Memory B cell (primary cell): ENCODE measurements at regions not wholly inside any gene's neighbourhood (a gene's known extent, or its start where the extent isn't known, plus 50 kb on each side); places are given as distances from the start of the nearest gene placed in this dataset.

ENCODE experiments used
- ATAC-seq: fragments of 150-1000 bp; cut with Tn5 transposase; 2 replicates; pipeline ENCODE4 v1.10.0; 2021; ENCODE audit warnings: low read depth, mild to moderate bottlenecking, moderate library complexity
- DNase-seq, 2 donors: peaks; one replicate each; pipeline ENCODE4 v3.0.0; 2022; ENCODE audit warnings: low spot score in 2 of 2
- H3K27ac Mint-ChIP-seq: one replicate; pipeline ENCODE4 v1.8.0; 2022; ENCODE audit warnings: mild to moderate bottlenecking, moderate library complexity, mixed read lengths
- H3K27me3 Mint-ChIP-seq: one replicate; pipeline ENCODE4 v1.8.0; 2022; ENCODE audit warnings: mixed read lengths
- H3K36me3 Mint-ChIP-seq: one replicate; pipeline ENCODE4 v1.8.0; 2022; ENCODE audit warnings: mild to moderate bottlenecking, mixed read lengths
- H3K4me1 Mint-ChIP-seq: one replicate; pipeline ENCODE4 v1.8.0; 2022; ENCODE audit warnings: mixed read lengths
- H3K4me3 Mint-ChIP-seq: one replicate; pipeline ENCODE4 v1.8.0; 2022; ENCODE audit warnings: mild to moderate bottlenecking, moderate library complexity, mixed read lengths
- H3K9me3 Mint-ChIP-seq: one replicate; pipeline ENCODE4 v1.8.0; 2022; ENCODE audit warnings: mixed read lengths

DNA sequence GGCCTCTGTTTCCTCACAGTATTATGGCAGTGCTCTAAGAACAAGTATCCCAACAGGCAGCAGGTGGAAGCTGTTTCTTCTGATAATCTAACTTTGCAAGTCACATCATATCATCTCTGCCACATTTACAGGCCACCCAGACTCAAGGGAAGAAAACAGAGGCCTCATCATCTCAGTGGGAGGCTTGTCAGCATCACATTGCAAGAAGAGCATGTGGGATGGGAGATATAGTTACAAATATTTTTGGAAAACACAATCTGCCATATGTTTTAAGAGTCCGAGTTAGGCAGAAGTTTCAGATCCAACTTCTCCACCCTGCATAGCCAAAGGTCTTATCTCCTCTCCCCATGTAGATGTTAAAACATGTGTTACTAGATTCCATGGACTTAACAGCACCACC is 130.4 kb upstream of the PDE1C start:
- DNase-seq (no peak), ATAC-seq (no peak)
- H3K9me3 Mint-ChIP-seq, result peaks cover 2% of the 10 kb centered on the region
- peaks cover 2% of the 10 kb centered on the region for H3K36me3 Mint-ChIP-seq
- no peaks in the 10 kb centered on the region for H3K4me1 Mint-ChIP-seq
- H3K4me3 Mint-ChIP-seq, result no peak overlapping the region
- no peaks in the 10 kb centered on the region for H3K27me3 Mint-ChIP-seq
- H3K27ac Mint-ChIP-seq, result no peak overlapping the region

DNA sequence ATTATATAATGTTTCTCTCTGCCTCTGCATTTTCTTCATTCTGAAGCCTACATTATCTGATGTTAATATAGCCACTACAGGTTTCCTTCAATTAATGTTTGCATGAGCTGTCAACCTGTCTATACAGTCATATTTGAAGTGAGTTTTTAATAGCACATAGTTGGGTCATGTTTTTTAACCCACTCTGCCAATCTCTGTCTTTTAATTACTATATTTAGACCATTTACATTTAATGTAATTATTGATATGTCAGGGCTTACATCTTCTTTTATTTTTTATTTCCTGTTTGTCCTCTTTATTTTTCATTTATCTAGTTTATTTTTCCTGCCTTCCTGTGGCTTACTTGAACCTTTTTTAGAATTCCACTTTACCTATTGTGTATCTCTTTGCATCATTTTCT is 124.3 kb upstream of the PDE1C start:
- Mint-ChIP-seq H3K4me3 (no peak overlapping the region), H3K36me3 (peaks cover 2% of the 10 kb centered on the region), H3K9me3 (peaks cover 8% of the 10 kb centered on the region), H3K4me1 (no peaks in the 10 kb centered on the region), H3K27ac (no peak overlapping the region), H3K27me3 (no peaks in the 10 kb centered on the region)
- ATAC-seq (no peak), DNase-seq (no peak)

DNA sequence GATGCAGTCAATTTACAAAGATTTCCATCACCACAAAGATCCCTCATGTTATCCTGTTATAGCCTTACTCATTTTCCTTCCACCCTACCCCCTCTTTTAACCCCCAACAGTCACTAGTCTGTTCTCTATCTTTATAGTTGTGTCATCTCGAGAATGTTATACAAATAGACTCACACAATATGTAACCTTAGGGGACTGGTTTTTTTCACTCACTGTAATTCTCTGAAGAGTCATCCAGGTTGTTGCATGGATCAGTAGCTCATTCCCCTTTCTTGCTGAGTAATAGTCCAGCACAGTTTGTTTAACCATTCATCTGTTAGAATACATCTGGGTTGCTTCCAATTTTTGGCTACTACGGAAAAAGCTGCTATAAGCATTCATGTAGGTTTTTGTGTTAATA is 121.1 kb upstream of the PDE1C start:
- Mint-ChIP-seq H3K27ac (no peak overlapping the region), H3K4me1 (no peaks in the 10 kb centered on the region), H3K36me3 (peaks cover 2% of the 10 kb centered on the region), H3K4me3 (no peak overlapping the region), H3K27me3 (no peaks in the 10 kb centered on the region), H3K9me3 (peaks cover 8% of the 10 kb centered on the region)
- DNase-seq (no peak), ATAC-seq (no peak)

DNA sequence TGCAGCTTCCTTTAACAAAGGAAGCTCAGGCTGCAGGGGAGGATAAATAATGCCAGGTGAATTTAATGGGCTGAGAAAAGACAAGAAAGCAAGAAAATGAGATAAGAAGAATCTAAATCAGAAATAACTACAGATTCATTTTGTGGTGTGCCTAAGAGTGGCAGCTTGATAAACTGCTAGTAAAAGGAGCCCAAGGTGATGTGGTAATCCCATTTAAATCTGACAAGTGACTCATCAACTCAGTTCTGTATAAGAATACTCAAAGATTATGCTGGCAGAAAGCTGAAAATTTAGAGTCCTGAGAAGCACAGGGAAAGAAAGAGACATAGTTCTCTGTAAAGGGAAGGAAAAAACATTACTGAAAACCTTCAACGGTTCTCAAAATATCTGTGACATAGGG is 109.4 kb upstream of the PDE1C start:
- H3K27ac Mint-ChIP-seq, result no peak overlapping the region
- DNase-seq (no peak), ATAC-seq (no peak)
- H3K36me3 Mint-ChIP-seq, result no peaks in the 10 kb centered on the region
- H3K27me3 Mint-ChIP-seq, result peaks cover 2% of the 10 kb centered on the region
- H3K9me3 Mint-ChIP-seq, result no peaks in the 10 kb centered on the region
- no peak overlapping the region for H3K4me3 Mint-ChIP-seq
- no peaks in the 10 kb centered on the region for H3K4me1 Mint-ChIP-seq

DNA sequence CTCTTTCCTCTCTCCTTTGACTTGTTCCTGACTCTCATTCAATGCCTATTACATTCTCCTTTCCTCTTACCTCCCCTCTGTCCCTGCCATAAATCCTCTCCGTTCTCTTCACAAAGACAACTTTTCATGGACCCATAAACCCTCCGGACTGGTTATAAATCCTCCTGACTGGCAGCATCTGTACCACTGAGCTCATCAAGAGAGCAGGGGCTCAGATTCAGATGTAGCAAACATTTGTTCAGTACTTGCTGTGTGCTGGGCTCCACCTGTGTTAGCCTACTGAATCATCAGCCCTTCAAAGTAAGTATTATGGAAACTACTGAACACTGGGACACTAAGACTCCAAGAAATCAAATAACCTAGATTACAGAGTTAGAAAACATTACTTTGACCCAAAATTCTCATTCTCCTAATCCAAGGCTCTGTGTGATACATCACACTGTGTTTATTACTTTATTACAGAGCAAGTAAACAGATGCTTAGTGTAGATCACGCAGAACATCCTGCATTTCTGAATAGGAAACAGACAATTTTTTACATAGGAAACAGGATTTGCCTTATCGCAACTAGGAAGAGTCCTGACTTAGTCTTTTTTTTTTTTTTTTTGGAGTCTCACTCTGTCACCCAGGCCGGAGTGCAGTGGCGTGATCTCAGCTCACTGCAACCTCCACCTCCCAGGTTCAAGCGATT is 108.6 kb upstream of the PDE1C start:
- DNase-seq, result no peak
- ATAC-seq, result no peak
- Mint-ChIP-seq H3K4me1 (no peaks in the 10 kb centered on the region), H3K36me3 (no peaks in the 10 kb centered on the region), H3K9me3 (no peaks in the 10 kb centered on the region), H3K4me3 (no peak overlapping the region), H3K27me3 (peaks cover 2% of the 10 kb centered on the region), H3K27ac (no peak overlapping the region)

DNA sequence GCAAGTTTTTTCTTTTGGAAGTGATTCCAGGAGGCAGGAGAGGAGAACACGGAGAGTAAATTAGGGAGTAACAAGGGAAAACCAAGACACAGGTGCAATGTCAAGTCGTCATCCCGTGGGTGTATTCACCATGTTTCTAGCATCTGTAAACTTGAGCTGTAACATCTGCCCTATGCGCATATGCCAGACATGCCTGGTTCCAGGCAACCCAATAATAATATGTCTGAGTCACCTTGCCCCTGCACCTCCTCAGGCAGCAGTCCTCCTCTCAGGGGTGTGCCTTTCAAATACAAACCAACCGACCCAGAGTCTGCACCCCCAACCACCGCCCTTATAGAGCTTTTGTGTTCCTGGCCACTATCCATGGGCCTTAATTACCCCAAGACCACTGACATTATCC is 107.0 kb upstream of the PDE1C start:
- H3K4me3 Mint-ChIP-seq, result no peak overlapping the region
- no peaks in the 10 kb centered on the region for H3K9me3 Mint-ChIP-seq
- H3K4me1 Mint-ChIP-seq, result no peaks in the 10 kb centered on the region
- H3K27me3 Mint-ChIP-seq, result peaks cover 2% of the 10 kb centered on the region
- H3K36me3 Mint-ChIP-seq, result no peaks in the 10 kb centered on the region
- no peak for ATAC-seq
- no peak overlapping the region for H3K27ac Mint-ChIP-seq
- DNase-seq, result no peak

DNA sequence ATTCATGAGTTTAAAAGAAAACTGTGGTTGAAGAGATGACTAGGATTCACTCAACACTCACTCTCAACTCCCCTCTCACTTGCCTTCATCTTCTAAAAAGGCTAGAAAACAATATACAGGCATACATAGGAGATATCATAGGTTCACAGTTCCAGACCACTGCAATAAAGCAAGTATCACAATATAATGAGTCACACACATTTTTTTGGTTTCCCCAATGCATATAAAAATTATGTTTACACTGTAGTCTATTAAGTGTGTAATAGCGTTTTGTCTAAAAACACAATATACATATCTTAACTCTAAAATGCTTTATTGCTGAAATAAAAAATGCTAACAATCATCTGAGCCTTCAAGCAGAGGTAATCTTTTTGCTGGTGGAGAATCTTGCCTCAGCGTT is 104.9 kb upstream of the PDE1C start:
- H3K27ac Mint-ChIP-seq, result no peak overlapping the region
- no peaks in the 10 kb centered on the region for H3K9me3 Mint-ChIP-seq

DNA sequence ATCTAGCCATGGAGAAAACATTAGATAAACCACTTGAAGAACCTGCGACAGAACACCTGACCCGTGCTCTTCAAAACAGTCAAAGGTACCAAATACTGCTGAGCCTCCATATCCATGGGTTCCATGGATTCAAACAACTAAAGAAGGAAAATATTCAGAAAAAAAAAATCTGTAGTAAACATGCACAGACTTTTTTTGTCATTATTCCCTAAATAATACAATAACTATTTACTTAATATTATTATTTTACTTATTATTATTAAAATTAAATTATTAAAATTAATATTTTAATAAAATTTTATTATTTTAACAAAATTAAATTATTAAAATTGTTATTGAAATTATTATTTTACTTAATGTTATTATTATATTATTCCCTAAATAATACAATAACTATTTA is 101.0 kb upstream of the PDE1C start:
- no peak overlapping the region for H3K27ac Mint-ChIP-seq

More for the DNA sequence above, 104.9 kb upstream of the PDE1C start:
- ATAC-seq (no peak), DNase-seq (no peak)
- no peaks in the 10 kb centered on the region for H3K36me3 Mint-ChIP-seq
- no peak overlapping the region for H3K4me3 Mint-ChIP-seq
- H3K27me3 Mint-ChIP-seq, result peaks cover 2% of the 10 kb centered on the region
- H3K4me1 Mint-ChIP-seq, result no peaks in the 10 kb centered on the region

DNA sequence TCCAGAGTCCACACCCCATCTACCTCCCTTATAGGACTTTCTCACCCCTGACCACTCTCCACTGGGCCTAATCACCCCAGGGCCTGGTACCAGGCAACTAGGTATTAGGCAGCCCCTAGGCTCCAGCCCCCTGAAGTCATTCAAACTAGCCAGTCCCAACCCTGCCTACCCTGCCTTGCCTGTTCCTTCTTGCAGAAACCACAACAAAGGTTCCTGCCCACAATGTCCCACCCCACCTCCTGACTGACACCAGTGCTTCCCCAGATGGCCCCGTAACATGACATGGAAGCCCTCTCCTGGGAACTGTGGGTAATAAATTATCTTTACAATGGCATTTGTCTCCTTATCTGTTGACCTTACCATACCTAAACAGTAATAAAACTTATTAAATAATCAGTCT is 100.6 kb upstream of the PDE1C start:
- Mint-ChIP-seq H3K36me3 (no peaks in the 10 kb centered on the region), H3K27me3 (peaks cover 1% of the 10 kb centered on the region), H3K27ac (no peak overlapping the region), H3K4me3 (no peak overlapping the region), H3K4me1 (no peaks in the 10 kb centered on the region), H3K9me3 (no peaks in the 10 kb centered on the region)
- DNase-seq (no peak), ATAC-seq (no peak)

More for the DNA sequence above, 101.0 kb upstream of the PDE1C start:
- ATAC-seq (no peak), DNase-seq (no peak)
- Mint-ChIP-seq H3K4me1 (no peaks in the 10 kb centered on the region), H3K4me3 (no peak overlapping the region), H3K36me3 (no peaks in the 10 kb centered on the region), H3K27me3 (peaks cover 1% of the 10 kb centered on the region), H3K9me3 (no peaks in the 10 kb centered on the region)

DNA sequence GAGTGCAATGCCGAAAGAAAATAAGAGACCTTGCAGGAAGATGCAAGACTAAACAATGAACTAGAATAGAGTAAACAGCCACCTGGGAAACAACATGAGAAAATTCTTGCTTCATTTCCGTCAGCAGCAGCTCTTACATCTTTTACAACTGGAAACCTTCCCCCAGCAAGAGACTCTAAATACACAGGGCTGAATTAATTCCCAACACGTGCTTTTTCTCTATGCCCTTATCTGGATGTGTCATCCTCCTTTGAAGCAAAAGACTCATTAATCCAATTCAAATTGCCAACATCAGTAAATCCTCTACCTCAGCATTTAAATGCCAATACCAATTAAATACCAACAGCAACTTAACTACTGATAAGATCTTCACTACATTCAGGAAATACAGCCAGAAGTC is 99.0 kb upstream of the PDE1C start:
- H3K27me3 Mint-ChIP-seq, result peaks cover 1% of the 10 kb centered on the region
- no peaks in the 10 kb centered on the region for H3K4me1 Mint-ChIP-seq
- H3K36me3 Mint-ChIP-seq, result no peaks in the 10 kb centered on the region
- H3K27ac Mint-ChIP-seq, result no peak overlapping the region
- ATAC-seq (no peak), DNase-seq (no peak)
- H3K9me3 Mint-ChIP-seq, result peaks cover 1% of the 10 kb centered on the region
- H3K4me3 Mint-ChIP-seq, result no peak overlapping the region

DNA sequence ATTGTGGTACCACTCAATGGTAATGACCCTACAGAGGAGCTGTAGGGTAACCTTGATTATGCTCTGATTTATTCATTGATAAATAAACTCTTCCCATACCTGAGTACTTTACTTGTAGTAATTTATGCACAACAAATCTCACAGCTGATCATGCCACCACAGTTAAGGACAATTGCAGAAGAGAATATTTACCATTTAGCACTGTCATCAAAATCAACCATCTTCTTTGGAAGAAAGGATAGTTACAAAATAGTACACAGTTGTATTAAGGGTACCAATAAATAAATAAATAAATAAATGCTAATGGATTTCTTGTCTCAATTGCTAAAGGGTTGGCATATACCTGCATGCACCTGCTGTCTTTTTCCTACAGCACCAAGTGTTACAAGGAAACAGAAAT is 97.6 kb upstream of the PDE1C start:
- Mint-ChIP-seq H3K36me3 (no peaks in the 10 kb centered on the region), H3K27me3 (peaks cover 1% of the 10 kb centered on the region), H3K4me3 (no peak overlapping the region), H3K9me3 (peaks cover 1% of the 10 kb centered on the region), H3K27ac (no peak overlapping the region), H3K4me1 (no peaks in the 10 kb centered on the region)
- ATAC-seq (no peak), DNase-seq (no peak)

DNA sequence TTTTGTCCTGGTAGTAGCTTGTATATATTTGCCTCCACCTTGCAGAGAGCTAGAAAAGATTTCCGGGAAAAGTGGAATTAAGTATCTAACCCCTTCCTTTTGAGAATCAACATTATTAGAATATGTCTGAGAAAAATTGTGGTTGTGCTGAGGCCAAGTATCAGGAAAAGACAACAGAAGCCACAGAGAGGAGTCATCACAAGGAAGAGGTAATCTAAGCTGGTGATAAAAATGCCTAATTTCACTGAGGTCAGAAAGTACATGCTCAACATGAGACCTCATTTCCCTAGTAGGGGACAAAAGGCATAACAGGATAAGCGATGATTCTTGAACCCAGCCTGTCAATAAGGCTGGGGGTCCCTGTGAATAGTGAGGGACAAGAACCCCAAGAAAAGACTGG is 97.0 kb upstream of the PDE1C start:
- Mint-ChIP-seq H3K27me3 (peaks cover 1% of the 10 kb centered on the region), H3K4me3 (no peak overlapping the region), H3K27ac (no peak overlapping the region), H3K36me3 (no peaks in the 10 kb centered on the region), H3K4me1 (no peaks in the 10 kb centered on the region), H3K9me3 (peaks cover 1% of the 10 kb centered on the region)
- DNase-seq (no peak), ATAC-seq (no peak)

DNA sequence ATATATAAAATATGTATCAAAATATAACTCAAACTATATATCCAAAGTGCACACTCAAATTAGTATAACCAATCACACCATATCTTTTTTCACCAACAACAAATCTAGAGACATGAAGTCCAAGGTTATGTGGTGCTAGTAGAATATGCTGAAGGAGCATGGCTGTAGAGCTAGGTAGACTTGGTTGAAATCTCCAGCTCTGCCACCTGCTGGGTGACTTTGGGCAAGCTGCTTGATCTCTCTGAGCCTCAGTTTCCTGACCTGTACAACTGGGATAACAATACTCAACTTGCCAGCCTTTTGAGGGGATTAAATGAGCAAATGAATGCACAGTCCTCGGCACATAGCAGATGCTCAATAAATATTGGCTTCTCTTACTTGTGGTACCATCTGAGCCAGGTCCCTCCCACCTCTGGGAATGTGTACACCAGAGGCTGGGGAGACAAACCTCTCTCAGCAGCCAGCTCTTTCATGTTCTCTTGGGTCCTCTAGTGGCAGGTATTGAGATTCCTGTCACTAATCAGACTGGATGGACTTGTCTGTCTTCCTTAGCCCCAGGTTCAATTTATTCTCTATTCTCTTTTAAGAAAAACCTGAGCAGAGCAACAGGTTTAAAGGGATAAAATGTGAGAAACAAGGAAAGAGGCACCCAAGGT is 94.3 kb upstream of the PDE1C start:
- no peaks in the 10 kb centered on the region for H3K4me1 Mint-ChIP-seq
- ATAC-seq, result no peak
- no peak for DNase-seq
- H3K27ac Mint-ChIP-seq, result no peak overlapping the region
- peaks cover 1% of the 10 kb centered on the region for H3K27me3 Mint-ChIP-seq
- no peak overlapping the region for H3K4me3 Mint-ChIP-seq
- peaks cover 1% of the 10 kb centered on the region for H3K9me3 Mint-ChIP-seq
- H3K36me3 Mint-ChIP-seq, result no peaks in the 10 kb centered on the region

DNA sequence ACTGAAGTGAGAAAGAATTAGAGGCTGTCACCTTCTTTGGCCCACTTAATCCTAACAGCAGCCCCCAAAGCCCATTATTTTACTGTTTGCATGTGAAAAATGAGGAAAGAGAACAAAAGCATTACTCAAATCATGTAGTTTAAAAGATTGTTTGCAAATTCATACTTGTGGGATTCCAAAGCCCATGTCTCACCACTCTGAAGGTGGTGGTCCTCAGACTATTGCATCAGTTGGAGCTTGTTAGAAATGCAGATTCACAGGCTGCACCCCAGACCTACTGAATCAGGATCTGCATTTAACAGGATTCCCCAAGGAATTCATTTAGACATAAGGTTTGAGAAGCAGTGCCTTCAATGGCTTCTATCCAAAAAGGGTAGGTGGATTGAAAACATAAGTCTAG is 93.7 kb upstream of the PDE1C start:
- H3K27me3 Mint-ChIP-seq, result peaks cover 1% of the 10 kb centered on the region
- no peaks in the 10 kb centered on the region for H3K4me1 Mint-ChIP-seq
- H3K27ac Mint-ChIP-seq, result no peak overlapping the region
- ATAC-seq (no peak), DNase-seq (no peak)
- H3K9me3 Mint-ChIP-seq, result peaks cover 1% of the 10 kb centered on the region
- H3K4me3 Mint-ChIP-seq, result no peak overlapping the region
- H3K36me3 Mint-ChIP-seq, result no peaks in the 10 kb centered on the region
